22Rv1 (cell line): ENCODE measurements at regions not wholly inside any gene's neighbourhood (a gene's known extent, or its start where the extent isn't known, plus 50 kb on each side); places are given as distances from the start of the nearest gene placed in this dataset.

ENCODE experiments used
- ZFX ChIP-seq: fragments of 450-650 bp; IDR thresholded peaks from 2 replicates; pipeline ENCODE4 v1.6.1; 2017; ENCODE audit warnings: antibody characterized with exemption, borderline replicate concordance
- TF ChIP-seq, protein P1 (sequence below): fragments of 450-650 bp; IDR thresholded peaks from 2 replicates; pipeline ENCODE4 v1.5.1; 2017; ENCODE audit warnings: mild to moderate bottlenecking

DNA sequence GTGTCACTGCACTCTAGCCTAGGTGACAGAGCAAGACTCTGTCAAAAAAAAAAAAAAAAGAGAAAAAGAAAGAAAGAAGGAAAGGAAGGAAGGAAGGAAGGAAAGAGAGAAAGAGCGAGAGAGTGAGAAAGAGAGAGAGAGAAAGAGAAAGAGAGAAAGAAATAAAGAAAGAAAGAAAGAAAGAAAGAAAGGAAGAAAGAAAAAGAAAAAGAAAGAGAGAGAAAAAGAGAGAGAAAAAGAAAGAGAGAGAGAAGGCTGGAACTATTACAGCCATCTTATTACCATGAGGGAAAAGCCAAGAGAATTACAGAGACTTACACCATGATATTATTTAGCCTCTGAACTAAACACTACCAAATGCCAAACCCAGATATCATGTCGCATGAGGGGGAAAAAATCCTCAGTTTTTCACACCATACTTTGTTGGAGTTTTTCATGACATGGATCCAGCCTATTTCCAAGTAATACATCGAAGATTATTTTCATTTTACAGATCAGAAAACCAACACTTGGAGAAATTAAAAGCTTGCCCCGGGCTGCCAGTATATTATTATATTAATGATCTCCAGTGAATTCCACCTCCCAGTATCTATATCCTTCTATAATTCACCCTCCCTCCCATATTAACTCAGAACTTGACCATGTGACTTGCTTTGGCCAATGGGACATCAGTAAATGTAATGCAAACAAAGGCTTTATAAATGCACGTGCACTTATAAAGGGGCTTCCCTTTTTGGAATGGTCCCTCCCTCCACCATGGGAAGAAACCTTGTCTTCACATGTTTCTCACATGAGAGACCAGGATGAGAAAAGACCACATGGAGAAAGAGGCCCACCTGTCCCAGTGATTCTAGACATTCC lies 148.6 kb downstream of the MIS18A start:
- TF ChIP-seq, protein P1, sequence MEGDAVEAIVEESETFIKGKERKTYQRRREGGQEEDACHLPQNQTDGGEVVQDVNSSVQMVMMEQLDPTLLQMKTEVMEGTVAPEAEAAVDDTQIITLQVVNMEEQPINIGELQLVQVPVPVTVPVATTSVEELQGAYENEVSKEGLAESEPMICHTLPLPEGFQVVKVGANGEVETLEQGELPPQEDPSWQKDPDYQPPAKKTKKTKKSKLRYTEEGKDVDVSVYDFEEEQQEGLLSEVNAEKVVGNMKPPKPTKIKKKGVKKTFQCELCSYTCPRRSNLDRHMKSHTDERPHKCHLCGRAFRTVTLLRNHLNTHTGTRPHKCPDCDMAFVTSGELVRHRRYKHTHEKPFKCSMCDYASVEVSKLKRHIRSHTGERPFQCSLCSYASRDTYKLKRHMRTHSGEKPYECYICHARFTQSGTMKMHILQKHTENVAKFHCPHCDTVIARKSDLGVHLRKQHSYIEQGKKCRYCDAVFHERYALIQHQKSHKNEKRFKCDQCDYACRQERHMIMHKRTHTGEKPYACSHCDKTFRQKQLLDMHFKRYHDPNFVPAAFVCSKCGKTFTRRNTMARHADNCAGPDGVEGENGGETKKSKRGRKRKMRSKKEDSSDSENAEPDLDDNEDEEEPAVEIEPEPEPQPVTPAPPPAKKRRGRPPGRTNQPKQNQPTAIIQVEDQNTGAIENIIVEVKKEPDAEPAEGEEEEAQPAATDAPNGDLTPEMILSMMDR = no peak
- no peak for TF ChIP-seq ZFX
